HEK293T (cell line): ENCODE measurements at regions not wholly inside any gene's neighbourhood (a gene's known extent, or its start where the extent isn't known, plus 50 kb on each side); places are given as distances from the start of the nearest gene placed in this dataset.

Experiments used
- ARNT ChIP-seq: fragments of 450-650 bp; IDR thresholded peaks from 2 replicates; pipeline ENCODE4 v1.6.1; 2017; ENCODE audit warnings: mild to moderate bottlenecking
- BHLHE40 ChIP-seq: fragments of 450-650 bp; IDR thresholded peaks from 2 replicates; pipeline ENCODE4 v1.6.1; 2016; ENCODE audit warnings: mild to moderate bottlenecking, moderate library complexity, borderline replicate concordance
- CTBP1 ChIP-seq: fragments of 450-650 bp; IDR thresholded peaks from 2 replicates; pipeline ENCODE4 v1.6.1; 2016; ENCODE audit warnings: borderline replicate concordance
- FOXK2 ChIP-seq: fragments of 450-650 bp; IDR thresholded peaks from 2 replicates; pipeline ENCODE4 v1.6.1; 2016; ENCODE audit warnings: mild to moderate bottlenecking
- HDGF ChIP-seq: fragments of 450-650 bp; IDR thresholded peaks from 2 replicates; pipeline ENCODE4 v1.6.1; 2017; ENCODE audit warnings: antibody characterized with exemption, borderline replicate concordance
- PKNOX1 ChIP-seq: fragments of 450-650 bp; IDR thresholded peaks from 2 replicates; pipeline ENCODE4 v1.6.1; 2016
- SP1 ChIP-seq: fragments of 450-650 bp; IDR thresholded peaks from 2 replicates; pipeline ENCODE4 v1.6.1; 2017
- SUZ12 ChIP-seq: fragments of 450-650 bp; IDR thresholded peaks from 2 replicates; pipeline ENCODE4 v1.6.1; 2016; ENCODE audit warnings: mild to moderate bottlenecking

DNA sequence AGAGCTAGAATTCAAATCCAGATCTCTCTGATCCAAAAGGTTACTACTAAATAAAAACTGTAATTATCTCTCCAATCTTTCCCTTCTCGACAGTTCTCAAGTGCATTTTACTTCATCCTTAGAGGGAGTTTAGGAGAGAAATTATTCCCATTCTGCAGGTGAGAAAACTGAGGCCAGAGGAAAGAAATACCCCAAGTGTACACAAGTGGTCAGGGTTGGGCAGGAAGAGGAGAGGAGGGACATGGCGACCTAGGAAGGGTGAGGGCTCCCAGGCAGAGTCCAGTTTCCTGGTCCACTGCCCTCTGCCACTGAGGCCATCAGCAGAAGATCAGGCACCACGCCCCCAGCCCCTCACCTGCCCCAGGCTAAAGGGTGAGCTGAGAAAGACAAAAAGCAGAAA lies 127.1 kb upstream of the RUNX3 start:
- no peak for TF ChIP-seq PKNOX1
- TF ChIP-seq SUZ12: no peak
- TF ChIP-seq HDGF: no peak
- no peak for TF ChIP-seq BHLHE40
- TF ChIP-seq SP1: no peak
- no peak for TF ChIP-seq FOXK2
- TF ChIP-seq ARNT: no peak
- TF ChIP-seq CTBP1: no peak
